Stimulated activated CD8-positive, alpha-beta memory T cell treated with anti-CD3 and anti-CD28 coated beads, Interleukin-4, amount 100 ng/mL, for 48 hours (primary cell): ENCODE measurements at regions not wholly inside any gene's neighbourhood (a gene's known extent, or its start where the extent isn't known, plus 50 kb on each side); places are given as distances from the start of the nearest gene placed in this dataset.

Experiments used
- DNase-seq: peaks from one replicate; pipeline ENCODE4 v3.0.0-alpha.2; 2020

DNA sequence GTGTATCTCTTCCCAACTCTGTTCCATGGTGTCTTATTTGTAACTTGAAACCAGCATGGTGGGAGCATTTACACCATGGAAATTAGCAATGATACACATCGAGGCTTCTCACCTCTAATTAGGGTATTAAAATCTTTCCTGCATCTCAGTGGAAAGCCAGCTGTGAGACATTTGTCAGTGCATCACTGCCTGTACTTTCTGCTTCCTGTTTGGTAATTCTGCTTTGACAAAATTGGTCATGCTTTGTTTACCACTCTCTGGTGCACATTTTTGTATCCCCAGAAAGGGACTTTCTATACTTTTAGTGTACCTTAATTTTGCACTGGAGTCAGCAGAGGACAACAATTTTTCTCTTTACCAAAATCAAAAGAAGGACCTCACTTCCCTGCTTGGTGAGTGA lies 402.1 kb downstream of the PDCD6IP start:
- no peak for DNase-seq

DNA sequence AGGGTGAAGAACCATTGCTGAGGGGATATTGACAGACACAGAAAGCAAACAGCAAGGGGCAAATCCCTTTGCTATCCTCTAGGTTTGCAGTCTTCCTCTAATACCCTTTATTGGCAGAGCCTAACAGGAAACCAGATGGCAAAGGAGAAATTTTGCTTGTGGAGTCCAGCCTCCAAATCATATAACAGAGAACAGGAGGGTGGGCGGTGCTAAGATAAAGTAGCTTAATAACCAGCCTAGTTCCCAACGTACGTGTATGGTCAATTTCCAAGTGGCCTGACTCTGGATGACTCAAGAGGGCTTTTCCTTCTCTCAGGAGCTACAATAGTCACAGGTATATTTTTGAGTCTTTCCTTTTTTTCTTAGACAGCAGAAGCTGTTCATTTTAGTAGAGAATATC lies 404.5 kb downstream of the PDCD6IP start:
- DNase-seq = no peak

DNA sequence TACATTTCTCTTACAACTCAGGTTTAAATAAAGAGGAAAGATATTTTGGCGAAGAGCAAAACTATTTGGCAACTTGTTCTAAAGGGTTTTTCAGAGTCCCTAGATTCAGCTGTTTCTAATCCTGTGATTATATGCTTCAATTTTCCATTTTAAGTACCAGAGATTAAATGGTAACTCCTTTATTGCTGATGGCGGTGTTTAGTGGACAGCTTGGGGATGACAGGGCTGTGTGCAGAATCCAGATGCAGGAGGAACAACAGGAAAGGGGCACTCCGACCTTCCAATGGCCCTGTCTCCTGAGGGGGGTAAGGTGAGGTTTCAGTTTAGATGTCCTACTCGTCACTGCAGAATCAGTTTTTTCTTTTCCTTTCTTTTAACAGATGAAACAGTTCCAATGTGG lies 405.0 kb downstream of the PDCD6IP start:
- DNase-seq = no peak

DNA sequence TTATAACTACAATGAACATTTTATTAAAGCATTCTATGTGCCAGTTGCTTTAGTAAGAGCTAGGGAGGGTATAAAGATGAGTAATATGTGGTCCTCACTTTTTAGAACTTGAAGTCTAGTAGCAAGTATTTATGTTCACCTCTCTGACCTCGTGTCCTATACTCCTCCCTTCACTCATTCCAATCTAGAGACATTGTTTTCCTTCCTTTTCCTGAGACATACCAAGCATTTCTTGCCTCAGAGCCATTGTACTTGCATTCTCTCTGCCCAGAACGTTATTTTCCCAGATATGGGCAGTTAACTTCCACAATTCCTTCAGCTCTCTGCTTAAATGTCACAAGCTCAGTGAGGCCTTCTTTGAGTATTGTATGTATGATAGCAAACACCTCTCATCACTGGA lies 408.6 kb downstream of the PDCD6IP start:
- DNase-seq = no peak

DNA sequence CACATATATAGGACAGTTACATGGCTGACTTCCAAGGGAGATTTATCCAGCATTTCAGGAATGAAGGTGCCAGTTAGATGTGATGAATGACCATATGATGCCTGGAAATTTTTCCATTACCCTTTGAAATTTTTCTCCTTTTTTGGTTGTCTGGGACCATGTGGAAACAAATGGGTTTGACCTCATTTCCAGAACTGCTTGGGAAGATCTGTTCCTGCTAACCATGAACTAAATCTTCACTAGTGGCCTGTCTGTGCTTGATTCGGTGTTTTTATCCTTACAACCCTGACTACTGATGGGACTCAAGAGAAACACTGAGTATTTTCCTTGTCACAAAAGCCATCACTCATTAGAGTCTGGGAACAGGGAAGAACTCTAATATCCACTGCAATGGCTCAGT lies 409.4 kb downstream of the PDCD6IP start:
- DNase-seq = no peak

DNA sequence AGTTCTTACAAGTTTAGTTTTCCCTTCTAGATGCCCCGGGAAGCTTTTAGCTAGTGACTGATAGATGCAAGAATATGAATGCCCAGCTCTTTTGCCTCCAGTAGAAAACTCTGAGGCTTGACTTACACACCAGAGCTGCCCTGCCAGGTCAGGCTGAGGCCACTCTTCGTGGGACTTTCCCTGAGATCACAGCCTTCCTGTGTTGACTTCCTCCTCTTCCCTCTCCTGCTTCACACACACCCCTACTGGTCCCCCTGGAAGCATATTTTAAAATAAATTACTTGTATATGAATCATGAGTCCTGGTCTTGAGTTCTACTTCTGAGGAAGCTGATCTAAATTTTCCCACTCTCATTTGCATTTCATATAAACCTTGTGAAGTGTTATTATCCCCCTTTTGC lies 413.7 kb downstream of the PDCD6IP start:
- DNase-seq = no peak

DNA sequence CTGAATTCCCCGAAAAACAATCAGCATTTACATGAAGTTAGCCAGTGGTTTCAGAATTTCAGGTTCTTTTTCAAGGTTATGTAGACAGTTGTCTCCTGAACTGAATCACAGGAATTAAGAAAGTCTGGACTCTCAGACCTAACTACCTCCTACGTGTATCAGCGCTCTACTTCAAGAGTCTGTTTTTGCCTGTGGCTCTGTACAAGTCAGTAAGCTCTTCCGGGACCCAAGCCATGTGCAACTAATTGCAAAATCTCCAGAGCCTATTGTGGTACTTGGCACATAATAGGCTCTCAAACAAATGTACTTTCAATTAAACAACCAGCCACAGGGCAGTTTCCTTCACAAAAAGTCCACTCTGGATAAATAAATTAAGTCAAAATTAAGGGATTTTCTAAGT lies 414.2 kb downstream of the PDCD6IP start:
- DNase-seq = no peak

DNA sequence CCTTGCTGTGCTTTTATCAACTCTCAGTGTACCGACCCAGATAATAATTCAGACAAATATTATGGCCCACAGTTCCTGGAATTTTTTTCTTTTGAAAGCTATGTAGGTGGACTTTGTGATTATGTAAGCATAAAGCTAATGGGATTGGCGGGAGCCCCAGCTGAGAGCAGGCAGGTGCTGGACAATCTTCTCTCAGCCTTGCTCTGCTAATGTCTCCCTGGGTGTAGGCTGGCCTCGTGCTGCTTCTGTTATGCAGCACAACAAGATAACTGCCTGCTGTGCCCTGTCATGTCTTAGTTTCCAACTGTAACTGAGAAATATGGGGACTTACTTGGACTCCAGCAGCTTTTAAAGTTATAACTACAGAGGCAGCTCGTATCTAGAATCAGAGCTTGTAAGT lies 415.0 kb downstream of the PDCD6IP start:
- no peak for DNase-seq

DNA sequence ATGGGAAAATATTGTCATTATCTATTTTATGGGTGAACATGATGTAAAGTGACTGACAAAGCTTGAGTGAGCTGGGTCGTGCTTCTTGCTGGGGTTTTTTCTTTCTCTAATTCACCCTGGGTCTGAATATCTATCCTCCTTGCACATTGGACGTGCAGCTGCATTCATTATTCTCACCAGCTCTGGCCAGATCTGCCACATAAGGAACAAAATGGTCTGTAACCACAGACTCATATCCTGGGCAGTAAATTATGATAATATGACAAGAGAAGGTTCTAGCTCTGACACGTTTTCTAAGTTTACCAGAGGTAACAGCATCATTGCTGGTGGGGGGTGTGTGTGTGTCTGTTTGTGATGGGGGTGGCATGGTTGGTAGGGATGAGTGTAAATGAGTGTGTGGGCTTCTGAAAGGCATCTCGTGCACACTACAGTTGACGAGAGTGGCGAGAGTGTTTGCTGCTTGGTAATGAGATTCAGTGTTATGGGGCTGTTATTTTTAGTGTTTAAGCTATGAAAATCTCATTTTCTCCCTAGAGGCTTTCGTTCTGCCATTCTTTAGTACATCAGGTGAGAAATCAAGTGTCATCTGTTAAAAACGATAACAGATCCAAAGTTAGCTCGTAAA lies 418.4 kb downstream of the PDCD6IP start:
- no peak for DNase-seq

DNA sequence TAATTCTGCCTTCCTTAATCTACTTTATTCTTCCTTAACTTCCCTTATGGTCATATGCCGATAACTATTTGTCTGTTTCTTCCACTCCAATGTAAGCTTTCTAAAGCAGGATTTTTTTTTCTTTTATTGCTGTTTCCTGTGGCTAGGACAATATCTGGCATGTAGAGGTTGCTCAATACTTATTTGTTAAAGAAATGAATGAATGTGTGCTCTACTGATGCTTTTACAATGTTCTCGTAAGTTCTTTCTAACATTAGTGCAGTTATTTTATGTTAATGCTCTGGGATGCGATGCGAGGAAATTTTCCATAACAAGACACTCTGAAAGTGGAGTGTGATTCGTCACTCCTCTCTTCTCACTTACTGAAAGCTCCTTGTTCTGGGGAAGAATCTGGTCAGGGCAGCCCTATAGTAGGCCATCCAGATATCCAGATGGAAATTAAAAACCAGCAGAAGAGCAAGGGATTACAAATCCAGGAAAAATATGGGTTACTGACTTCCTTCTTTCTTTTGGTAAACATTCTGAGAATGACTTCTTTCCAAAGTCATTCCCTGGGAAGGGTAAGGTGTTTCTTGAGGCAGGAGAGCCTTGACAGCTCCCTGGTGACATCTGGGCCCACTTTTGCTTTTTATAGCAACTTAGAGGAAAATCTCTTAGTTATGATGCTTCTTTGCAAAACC lies 420.4 kb downstream of the PDCD6IP start:
- DNase-seq = no peak

DNA sequence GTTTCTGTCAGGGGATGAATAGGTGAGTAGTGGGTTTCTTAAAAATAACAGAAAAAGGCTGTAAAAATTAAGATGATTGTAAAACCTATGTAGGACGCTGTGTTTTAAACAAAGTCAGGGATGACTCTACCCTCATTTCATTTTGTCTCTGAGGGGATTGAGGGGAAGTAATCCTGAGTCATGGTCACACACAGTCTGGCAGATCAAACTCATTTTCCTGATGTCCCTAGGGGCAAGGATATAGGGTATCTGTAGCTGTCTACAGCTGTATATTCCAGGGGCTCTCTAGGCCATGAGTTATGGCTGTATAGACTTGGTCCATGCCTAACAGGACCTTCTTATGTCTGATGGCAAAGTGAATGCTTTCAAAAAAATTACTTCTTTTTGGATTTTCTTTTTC lies 421.1 kb downstream of the PDCD6IP start:
- DNase-seq = no peak

DNA sequence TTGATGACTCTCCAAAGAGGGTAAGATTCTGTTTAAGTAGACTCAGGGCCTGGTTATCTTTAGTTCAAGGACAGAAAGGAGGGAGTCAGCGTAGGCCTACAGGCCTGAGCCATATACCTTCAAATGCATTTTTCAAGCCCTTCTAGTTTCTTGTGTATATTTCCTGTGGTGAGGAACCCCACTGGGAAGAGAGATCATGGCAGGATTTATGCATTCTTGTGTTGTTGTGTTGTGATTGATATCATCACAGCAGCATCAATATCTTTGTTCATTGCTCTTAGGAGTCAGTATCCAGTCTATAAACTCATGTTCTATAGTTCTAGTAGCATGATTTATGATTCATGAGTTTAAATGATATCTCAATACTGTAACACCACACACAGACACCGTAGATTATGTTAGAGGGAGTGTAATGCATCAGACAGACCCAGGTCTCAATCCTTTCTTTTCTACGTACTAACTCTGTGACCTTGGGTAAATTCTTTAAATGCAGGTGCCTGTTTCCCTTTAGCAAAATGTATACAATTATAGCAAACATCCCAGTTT lies 427.5 kb downstream of the PDCD6IP start:
- no peak for DNase-seq

DNA sequence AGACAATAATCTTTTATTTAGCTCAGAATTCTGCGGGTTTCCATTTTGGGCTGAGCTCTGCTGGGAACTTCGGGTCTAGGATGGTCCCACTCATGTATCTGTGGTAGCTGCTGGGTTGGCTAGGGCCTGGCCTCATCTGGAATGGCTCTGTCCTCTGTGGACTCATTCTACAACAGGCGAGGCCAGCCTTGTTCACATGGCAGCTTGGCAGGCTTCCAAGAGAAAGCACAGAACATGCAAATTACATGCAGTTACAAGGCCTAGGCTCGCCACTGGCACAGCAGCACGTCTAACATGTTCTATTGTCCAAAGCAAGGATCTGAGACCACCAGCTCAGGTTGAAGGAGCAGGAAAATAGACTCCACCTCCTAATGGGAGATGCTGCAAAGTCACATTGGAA lies 431.4 kb downstream of the PDCD6IP start:
- no peak for DNase-seq

DNA sequence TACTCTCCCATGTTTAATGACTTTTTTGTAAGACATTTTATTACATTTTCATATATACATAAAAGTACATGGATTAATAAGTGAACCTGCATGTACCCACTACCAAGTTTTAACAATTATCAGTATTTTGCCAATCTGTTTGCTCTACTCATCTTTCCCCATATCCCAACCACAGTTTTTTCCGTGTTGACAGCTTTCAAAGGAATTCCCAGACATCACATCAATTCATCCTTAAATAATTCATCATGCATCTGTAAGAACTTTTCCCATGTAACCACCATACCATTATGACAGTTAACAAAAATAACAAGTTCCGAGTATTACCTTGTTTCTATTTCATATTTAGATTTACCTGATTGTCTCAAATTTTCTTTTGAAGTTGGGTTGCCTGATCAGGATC lies 436.7 kb downstream of the PDCD6IP start:
- DNase-seq = no peak

DNA sequence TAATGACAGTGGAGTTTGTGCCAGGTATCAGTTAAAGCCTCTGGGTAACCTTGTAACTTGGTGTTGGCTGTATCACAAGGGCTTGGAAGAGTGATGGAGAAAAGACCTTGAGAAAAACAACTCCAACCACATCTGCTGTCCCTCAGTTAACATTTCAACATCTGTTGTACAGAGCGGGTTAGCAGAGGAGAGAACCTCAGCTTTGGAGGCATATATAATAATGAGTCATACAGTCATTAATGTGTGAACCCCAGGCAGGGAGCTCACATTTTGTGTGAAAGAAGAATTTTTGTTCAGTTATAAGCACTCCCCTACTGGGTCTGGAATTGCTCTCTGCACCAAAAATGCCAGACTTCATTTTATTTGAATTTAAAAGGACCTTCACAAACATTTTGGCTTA lies 439.5 kb downstream of the PDCD6IP start:
- DNase-seq = no peak

DNA sequence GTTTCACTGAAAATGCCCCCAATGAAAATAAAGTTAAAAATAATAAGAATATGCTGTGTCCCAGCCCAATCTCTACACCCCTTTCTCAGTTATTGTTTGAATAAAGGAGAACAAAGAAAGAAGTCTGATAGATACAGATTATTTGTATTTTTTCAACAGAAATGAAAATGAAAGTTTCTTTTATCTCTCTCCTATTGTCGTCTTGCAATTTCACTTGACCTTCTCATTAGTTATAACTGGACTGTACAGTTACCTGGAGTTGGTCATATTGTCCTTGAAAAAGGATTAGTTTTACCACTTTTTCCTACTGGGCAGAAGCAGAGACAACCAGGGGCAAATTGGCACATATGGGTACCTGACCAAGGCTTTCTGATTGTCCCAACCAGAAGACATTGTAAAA lies 440.0 kb downstream of the PDCD6IP start:
- DNase-seq = no peak

DNA sequence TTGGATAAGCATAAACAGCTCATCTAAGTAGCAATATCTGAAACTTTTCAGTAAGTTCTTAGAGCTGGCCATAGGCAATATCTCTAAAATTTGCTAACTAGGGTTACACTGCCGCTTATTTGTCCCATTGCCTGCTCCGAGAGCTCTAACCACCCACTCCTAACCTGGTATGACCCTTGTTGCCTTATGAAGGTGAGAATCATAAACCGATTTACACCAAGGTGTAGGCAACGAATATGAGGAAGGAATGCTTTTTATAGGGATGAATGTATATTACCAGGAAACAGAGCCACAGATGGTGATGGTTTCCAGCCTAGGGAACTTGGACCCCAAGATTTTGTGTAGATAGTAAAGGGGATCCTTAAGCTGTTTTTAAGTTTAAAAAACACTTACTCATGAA lies 440.9 kb downstream of the PDCD6IP start:
- DNase-seq = no peak

DNA sequence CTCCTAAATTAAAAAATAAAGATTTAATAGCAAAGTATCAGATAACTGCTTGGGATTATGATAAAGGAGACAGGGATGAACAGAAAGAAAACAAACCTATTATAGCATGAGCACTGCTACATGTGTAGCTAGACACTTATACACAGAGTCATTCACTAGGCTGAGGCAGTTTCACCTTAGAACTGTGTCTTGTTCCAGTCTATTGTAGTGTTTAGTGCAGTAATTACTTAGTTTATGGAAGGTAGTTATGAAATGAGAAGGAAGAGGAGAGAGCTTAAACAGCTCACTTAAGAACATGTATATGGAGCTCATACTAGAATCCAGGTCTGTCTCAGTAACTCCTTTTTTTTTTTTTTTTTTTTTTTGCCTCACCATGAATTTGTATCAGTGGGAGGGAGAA lies 441.4 kb downstream of the PDCD6IP start:
- DNase-seq = no peak

DNA sequence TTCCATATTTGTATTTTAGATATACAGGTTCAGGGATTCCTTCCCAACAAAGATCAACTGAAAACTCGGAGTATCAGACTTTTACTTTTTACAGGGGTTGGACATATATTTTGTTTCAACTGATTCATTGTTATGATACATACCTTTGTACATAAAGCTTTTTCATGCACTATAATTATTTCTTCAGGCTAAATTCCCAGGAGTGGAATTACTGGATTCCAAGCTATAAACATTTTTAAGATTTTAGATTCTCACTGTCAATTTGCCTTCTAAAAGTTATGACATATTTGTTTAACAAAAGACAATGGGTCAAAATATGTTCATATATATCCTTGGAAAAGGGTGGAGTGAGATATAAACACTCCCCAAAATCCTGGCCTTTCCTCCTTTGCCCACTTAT lies 449.0 kb downstream of the PDCD6IP start:
- DNase-seq = no peak

DNA sequence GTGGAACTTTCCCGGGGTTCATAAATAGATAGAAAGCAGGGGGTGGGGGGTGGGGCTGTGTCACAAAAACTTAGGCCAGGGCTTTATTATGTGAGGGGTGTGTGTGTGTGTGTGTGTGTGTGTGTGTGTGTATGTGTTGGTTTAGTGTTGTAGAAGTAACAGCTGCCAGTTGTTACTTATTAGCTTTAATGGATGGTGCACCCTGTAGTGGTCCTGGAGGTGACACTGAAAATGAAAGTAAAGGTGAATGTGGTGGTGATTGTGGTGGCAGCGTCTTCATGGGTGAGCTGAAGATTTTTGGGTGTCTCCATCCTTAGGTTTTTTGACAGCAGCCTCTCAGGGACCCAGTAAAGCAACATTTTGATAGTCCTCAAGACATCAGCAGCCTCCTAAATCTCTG lies 449.9 kb downstream of the PDCD6IP start:
- no peak for DNase-seq

DNA sequence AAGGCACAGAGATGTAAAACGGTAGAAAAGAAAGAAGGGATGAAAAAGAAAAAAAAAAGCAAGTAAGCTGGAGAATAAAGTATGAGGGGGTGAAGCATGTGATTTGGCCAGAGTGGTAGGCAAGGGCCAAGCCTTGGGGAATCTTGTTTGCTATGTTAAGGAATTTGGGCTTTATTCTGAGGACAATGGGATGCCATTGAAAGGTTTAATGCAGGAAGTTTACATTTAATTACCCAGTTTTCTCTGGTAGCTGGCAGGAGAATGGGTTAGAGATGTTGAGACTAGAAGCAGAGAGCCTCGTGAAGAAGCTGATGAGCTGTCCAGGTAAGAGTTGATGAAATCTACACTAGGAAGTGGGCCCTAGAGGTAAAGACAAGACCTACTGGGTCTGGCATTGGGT lies 455.9 kb downstream of the PDCD6IP start:
- no peak for DNase-seq

DNA sequence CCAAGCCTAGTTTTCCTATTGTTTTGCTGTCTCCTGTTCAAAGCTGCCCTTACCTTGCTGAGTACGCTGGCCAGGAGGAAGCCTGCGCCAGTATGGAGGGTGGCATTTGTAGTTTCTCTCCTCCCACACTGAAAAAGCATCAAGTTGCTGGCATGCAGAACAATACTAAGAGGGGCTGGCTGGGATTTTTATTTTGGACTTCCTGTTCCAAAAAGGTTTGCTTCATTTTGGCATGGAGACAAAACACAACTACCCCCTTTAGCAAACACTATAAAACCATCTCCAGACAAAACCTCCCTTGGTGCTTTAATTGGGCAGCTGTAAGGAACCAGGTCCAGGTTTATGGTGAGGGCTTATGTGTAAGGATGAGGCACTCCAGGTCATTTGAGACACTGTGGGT lies 457.6 kb downstream of the PDCD6IP start:
- no peak for DNase-seq

DNA sequence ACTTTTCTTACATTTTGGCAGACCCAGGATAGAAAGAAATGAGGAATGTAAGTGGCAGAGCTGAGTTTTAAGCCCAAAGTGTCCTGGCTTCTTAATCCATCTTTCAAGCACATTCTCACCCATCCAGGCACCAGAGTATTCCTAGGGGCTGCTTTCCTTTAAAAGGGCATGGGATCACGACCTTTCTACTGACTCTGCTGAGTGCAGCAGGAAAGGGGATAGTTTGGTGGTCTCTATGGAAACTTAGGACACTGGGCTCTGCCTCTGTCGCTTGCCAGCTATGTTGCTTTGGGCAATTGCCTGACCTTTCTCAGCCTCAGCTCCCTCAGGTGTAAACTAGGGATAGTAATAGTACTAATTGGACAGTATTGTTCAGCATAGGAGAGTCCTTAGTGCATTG lies 458.4 kb downstream of the PDCD6IP start:
- no peak for DNase-seq

DNA sequence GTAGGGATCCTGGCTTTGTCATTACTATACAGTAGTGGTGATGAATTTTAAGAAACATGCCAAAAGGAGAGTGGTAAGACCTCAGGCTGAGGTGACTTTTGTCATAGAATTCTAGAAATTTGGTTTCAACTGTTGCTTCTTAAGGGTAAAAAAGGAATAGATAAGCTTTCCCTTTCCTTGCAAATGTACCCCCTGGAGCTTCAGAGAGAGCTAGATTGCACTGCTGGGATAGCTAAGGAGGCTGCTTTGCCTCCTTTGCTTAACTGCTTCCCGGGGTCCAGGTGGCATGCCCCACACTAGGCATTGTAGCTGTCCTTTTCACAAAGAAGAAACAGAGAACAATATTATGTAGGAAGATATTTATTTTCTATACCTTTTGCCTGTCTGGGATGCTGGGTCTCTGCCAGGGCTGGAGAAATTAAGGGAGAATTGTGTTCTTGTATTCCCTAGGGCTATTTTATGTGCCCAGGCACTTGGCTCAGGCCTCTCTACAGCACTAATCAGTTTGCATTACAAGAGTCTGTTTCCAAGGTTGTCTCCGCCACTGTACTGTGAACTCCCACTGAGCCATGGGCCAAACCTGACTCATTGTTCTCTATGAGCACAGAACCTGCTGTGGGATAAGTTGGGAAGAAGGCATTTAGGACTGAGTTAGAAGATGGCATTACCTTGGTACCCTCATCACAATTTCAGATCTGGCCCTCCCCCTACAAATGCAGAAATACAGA lies 460.0 kb downstream of the PDCD6IP start:
- no peak for DNase-seq
